ENCODE measurements at regions not wholly inside any gene's neighbourhood (a gene's known extent, or its start where the extent isn't known, plus 50 kb on each side); places are given as distances from the start of the nearest gene placed in this dataset.
"Not testable (repeated sequence)": the region's sequence is repeated elsewhere in the genome, so short reads cannot be mapped to it uniquely, and the experiment has no call there.

DNA sequence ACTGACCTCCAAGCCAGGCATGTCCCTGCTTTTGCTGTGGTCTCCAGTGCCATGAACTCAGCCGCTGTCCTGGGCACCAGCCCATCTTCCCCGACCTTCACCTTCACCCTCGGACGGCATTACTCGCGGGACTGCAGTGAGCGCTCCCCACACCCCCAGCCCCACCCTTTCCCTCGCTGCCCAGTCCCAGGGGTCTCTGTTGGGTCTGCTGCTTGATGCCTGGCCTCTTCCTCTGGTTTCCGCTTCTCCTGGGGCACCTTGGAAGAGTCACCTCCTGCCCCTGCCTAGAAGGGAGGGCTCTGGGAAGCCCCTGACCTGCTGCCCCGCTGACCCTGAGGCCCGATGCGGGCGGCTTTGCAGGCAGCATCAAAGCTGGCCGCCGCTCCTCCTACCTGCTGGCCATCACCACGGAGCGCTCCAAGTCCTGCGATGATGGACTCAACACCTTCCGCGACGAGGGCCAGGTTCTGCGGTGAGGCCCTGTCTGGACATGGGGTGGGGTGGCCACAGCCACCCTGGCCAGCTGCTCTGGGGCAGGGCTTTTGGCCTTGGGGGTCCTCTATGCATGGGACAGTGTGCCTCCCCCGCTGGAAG, 102.3 kb downstream of the ZNF267 start:
- not testable (repeated sequence) for FAIRE-seq; DNase-seq (ENCODE audit: insufficient read length, low spot score)

- not testable (repeated sequence) for FAIRE-seq; DNase-seq (ENCODE audit: insufficient read length, low spot score)
These were observed 104.9 kb downstream of the ZNF267 start for GRCh38 chr16:31978463-31978862.

GRCh38 chr16:31981739-31982138, 108.1 kb downstream of the ZNF267 start:
- FAIRE-seq; DNase-seq (ENCODE audit: insufficient read length, low spot score): not testable (repeated sequence)

- not testable (repeated sequence) for FAIRE-seq; DNase-seq (ENCODE audit: insufficient read length, low spot score)
These were observed 109.4 kb downstream of the ZNF267 start for GRCh38 chr16:31982986-31983385.

DNA sequence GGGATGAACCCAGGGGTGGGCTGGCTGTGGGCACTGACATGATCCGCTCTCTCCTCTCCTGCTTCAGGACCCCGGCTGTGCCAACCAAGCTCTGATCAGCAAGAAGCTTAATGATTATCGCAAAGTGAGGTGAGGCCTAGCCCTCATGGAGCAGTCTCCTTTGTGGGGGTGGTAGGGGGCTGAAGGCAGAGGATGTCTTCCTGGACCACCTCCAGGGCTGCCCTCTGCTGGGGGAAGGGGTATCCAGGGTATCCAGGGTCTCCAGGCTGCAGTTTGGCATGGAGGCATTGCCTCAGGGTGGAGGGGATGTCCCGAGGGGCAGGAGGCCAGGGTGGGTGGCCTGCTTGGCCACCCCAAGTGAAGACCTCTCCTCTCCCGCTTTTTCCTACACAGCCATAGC, 110.1 kb downstream of the ZNF267 start:
- not testable (repeated sequence) for FAIRE-seq; DNase-seq (ENCODE audit: insufficient read length, low spot score)

DNA sequence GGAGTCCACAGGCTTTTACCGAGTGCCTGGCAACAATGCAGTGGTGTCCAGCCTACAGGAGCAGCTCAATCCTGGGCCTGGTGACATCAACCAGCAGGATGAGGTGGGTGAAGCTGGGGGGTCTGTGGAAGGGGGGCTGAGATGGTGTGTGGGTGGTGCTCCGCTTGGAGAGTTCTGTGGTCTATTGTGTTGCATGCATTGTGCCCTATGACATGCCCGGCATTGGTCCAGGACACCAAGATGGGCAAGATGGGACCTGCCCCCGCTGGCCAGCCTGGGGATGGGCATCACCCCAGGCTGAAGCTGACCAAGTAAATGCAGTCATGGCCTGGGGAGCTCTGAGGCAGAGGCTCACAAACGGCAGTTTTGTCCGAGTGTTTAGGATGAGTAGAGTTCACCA, 113.3 kb downstream of the ZNF267 start:
- FAIRE-seq; DNase-seq (ENCODE audit: insufficient read length, low spot score): not testable (repeated sequence)

GRCh38 chr16:31988595-31989581, 115.3 kb downstream of the ZNF267 start:
- FAIRE-seq; DNase-seq (ENCODE audit: insufficient read length, low spot score): not testable (repeated sequence)

DNA sequence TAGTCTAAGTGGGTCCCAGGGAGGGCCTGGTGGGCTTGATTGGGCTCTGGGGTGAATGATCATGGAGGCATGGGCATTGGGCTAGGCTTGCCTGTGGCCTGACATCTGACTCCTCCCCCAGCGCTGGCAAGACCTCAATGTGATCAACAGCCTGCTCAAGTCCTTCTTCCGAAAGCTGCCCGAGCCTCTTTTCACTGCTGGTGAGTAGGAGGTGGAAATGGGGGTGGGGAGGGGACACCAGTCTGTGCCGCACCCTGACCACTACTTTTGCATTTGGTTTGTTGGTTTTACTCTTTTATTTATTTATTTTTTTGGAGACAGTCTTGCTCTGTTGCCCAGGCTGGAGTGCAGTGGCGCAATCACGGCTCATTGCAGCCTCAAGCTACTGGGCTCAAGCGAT, 116.7 kb downstream of the ZNF267 start:
- not testable (repeated sequence) for DNase-seq (ENCODE audit: insufficient read length, low spot score); FAIRE-seq

DNA sequence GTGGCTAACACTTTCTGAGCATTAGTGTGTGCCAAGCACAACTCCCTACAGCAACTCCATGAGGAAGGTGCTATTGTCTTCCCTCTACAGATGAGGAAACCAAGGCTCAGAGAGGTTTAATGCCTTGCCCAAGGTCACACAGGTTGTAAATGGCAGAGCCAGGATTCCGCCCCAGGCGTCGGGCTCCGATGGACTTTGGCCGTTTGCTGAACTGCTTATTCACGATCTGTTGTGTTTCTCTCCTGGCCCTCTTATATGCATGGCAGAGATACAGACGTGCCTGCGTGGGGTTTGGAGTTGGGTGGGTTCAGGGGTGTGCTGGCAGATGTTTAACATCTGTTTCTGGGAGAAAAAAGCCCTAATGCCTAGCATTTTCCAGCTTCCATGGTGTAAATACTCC, 117.4 kb downstream of the ZNF267 start:
- not testable (repeated sequence) for DNase-seq (ENCODE audit: insufficient read length, low spot score); FAIRE-seq

DNA sequence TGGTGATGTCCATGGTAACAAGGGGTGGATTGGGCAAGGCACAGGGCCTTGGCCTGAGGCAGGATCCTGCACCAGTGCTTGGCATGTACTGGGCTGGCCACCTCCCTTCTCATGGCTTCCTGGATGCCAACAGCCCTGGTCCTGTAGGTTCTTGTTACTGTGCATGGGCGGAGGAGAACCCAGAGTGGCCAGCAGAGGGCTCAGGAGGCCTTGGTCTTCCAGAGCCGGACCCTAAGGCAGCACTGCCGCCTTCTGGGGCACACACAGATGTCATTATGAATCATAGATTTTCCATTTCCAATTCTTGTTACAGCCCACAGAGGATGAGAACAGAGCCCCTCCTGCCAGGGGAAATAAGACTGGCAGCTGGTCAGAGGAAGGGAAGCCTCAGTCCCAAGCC, 122.7 kb downstream of the ZNF267 start:
- DNase-seq (ENCODE audit: insufficient read length, low spot score); FAIRE-seq: not testable (repeated sequence)

- DNase-seq (ENCODE audit: insufficient read length, low spot score); FAIRE-seq: not testable (repeated sequence)
These were observed 128.9 kb downstream of the ZNF267 start for GRCh38 chr16:32002496-32002895.

- FAIRE-seq; DNase-seq (ENCODE audit: insufficient read length, low spot score): not testable (repeated sequence)
These were observed 130.2 kb downstream of the ZNF267 start for GRCh38 chr16:32003819-32004218.

- not testable (repeated sequence) for FAIRE-seq; DNase-seq (ENCODE audit: insufficient read length, low spot score)
These were observed 165.3 kb downstream of the ZNF267 start for GRCh38 chr16:32038783-32039496.

GRCh38 chr16:32039919-32040318, 166.3 kb downstream of the ZNF267 start:
- not testable (repeated sequence) for FAIRE-seq; DNase-seq (ENCODE audit: insufficient read length, low spot score)

DNA sequence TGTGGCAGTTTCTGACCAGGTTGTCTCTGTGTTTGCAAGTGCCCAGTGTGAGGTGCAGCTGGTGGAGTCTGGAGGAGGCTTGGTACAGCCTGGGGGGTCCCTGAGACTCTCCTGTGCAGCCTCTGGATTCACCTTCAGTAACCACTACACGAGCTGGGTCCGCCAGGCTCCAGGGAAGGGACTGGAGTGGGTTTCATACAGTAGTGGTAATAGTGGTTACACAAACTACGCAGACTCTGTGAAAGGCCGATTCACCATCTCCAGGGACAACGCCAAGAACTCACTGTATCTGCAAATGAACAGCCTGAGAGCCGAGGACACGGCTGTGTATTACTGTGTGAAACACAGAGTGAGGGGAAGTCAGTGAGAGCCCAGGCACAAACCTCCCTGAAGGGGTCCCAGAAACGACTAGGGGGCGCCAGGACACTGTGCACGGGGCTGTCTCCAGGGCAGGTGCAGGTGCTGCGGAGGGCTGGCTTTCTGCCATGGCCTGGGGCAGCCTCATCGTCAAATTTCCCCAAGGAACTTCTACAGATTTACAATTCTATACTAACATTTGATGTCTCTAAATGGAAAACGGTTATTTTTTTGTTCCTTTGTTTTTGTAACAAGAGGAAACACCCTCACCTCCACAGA, 187.0 kb upstream of the TP53TG3D start:
- DNase-seq (ENCODE audit: insufficient read length, low spot score); FAIRE-seq: not testable (repeated sequence)

DNA sequence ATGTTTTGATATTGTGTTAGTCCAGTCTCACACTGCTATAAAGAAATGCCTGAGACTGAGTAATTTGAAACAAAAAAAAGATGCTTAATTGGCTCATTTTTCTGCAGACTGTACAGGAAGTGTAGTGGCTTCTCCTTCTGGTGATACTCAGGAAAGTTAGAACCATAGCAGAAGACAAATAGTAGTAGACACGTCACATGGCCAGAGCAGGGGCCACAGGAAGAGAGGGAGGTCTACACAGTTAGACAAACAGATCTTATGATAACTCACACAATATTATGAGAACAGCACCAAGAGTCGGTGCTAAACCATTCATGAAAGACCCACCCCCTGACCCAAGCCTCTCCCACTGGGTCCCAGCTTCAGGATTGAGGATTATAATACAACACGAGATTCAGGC, 181.5 kb upstream of the TP53TG3D start:
- not testable (repeated sequence) for FAIRE-seq; DNase-seq (ENCODE audit: insufficient read length, low spot score)

- DNase-seq (ENCODE audit: insufficient read length, low spot score) = not testable (repeated sequence)
These were observed 169.2 kb upstream of the TP53TG3D start for GRCh38 chr16:32083891-32084290.

GRCh38 chr16:32084656-32085401, 168.3 kb upstream of the TP53TG3D start:
- FAIRE-seq; DNase-seq (ENCODE audit: insufficient read length, low spot score): not testable (repeated sequence)

More at GRCh38 chr16:32083891-32084290, 169.2 kb upstream of the TP53TG3D start:
- FAIRE-seq = not testable (repeated sequence)

All from H54 (cell line).